K562 (cell line): ENCODE measurements at regions not wholly inside any gene's neighbourhood (a gene's known extent, or its start where the extent isn't known, plus 50 kb on each side); places are given as distances from the start of the nearest gene placed in this dataset.

Experiments
- ARHGAP35 ChIP-seq: fragments of 450-650 bp; IDR thresholded peaks from 2 replicates; pipeline ENCODE4 v1.6.1; 2018; ENCODE audit not compliant: partially characterized antibody
- ATF7 ChIP-seq: fragments of 450-650 bp; IDR thresholded peaks from 2 replicates; pipeline ENCODE4 v1.7.1; 2014; ENCODE audit warnings: mild to moderate bottlenecking, moderate library complexity
- ESRRB ChIP-seq: fragments of 250-450 bp; sonication (Bioruptor Pico); IDR thresholded peaks from 2 replicates; pipeline ENCODE4 v1.5.0; 2020; ENCODE audit warnings: mild to moderate bottlenecking, moderate library complexity, borderline replicate concordance
- HDGF ChIP-seq: fragments of 450-650 bp; IDR thresholded peaks from 2 replicates; pipeline ENCODE4 v1.6.1; 2016
- TCF7L2 ChIP-seq: fragments of 150-350 bp; IDR thresholded peaks from 2 replicates; pipeline ENCODE4 v1.6.1; 2016; ENCODE audit warnings: low read depth, mild to moderate bottlenecking, low read length, moderate library complexity
- TF ChIP-seq, protein P1 (sequence below): fragments of 450-650 bp; formaldehyde crosslinking; conservative IDR thresholded peaks from 2 replicates; pipeline ENCODE4 v1.4.0; 2022; ENCODE audit warnings: mild to moderate bottlenecking, missing genetic modification characterization
- TF ChIP-seq, protein P2 (sequence below), 2 experiments: fragments of 450-650 bp; IDR thresholded peaks; 2 replicates each; pipeline ENCODE4 v1.6.1; 2016; ENCODE audit warnings: mild to moderate bottlenecking in 2 of 2, borderline replicate concordance in 1 of 2, low read depth in 1 of 2, moderate library complexity in 1 of 2

DNA sequence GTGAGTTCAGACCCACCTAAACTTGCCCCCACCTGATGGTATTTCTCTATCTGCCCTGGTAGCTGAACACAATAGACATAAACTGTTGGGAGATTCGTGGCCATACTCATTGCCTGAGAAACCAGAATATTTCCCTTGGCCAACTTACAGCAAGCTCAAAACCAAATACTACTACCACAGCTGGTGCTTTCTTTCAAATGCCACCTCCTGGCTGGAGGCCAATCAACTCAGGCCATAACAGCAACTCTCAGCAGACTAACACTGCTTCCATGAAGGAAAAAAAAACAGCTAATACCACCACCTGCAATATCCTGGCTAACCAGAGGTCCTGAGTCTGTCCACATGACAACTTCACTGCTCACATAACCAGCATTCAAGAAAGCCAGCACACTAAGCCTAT is 373.1 kb downstream of the CMPK2 start (continued):
- no peak for TF ChIP-seq HDGF
- TF ChIP-seq, protein P1, sequence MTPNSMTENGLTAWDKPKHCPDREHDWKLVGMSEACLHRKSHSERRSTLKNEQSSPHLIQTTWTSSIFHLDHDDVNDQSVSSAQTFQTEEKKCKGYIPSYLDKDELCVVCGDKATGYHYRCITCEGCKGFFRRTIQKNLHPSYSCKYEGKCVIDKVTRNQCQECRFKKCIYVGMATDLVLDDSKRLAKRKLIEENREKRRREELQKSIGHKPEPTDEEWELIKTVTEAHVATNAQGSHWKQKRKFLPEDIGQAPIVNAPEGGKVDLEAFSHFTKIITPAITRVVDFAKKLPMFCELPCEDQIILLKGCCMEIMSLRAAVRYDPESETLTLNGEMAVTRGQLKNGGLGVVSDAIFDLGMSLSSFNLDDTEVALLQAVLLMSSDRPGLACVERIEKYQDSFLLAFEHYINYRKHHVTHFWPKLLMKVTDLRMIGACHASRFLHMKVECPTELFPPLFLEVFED (CRISPR knock-in tag): no peak
- TF ChIP-seq ARHGAP35: no peak
- no peak for TF ChIP-seq ESRRB (CRISPR knock-in tag)
- TF ChIP-seq, protein P2, sequence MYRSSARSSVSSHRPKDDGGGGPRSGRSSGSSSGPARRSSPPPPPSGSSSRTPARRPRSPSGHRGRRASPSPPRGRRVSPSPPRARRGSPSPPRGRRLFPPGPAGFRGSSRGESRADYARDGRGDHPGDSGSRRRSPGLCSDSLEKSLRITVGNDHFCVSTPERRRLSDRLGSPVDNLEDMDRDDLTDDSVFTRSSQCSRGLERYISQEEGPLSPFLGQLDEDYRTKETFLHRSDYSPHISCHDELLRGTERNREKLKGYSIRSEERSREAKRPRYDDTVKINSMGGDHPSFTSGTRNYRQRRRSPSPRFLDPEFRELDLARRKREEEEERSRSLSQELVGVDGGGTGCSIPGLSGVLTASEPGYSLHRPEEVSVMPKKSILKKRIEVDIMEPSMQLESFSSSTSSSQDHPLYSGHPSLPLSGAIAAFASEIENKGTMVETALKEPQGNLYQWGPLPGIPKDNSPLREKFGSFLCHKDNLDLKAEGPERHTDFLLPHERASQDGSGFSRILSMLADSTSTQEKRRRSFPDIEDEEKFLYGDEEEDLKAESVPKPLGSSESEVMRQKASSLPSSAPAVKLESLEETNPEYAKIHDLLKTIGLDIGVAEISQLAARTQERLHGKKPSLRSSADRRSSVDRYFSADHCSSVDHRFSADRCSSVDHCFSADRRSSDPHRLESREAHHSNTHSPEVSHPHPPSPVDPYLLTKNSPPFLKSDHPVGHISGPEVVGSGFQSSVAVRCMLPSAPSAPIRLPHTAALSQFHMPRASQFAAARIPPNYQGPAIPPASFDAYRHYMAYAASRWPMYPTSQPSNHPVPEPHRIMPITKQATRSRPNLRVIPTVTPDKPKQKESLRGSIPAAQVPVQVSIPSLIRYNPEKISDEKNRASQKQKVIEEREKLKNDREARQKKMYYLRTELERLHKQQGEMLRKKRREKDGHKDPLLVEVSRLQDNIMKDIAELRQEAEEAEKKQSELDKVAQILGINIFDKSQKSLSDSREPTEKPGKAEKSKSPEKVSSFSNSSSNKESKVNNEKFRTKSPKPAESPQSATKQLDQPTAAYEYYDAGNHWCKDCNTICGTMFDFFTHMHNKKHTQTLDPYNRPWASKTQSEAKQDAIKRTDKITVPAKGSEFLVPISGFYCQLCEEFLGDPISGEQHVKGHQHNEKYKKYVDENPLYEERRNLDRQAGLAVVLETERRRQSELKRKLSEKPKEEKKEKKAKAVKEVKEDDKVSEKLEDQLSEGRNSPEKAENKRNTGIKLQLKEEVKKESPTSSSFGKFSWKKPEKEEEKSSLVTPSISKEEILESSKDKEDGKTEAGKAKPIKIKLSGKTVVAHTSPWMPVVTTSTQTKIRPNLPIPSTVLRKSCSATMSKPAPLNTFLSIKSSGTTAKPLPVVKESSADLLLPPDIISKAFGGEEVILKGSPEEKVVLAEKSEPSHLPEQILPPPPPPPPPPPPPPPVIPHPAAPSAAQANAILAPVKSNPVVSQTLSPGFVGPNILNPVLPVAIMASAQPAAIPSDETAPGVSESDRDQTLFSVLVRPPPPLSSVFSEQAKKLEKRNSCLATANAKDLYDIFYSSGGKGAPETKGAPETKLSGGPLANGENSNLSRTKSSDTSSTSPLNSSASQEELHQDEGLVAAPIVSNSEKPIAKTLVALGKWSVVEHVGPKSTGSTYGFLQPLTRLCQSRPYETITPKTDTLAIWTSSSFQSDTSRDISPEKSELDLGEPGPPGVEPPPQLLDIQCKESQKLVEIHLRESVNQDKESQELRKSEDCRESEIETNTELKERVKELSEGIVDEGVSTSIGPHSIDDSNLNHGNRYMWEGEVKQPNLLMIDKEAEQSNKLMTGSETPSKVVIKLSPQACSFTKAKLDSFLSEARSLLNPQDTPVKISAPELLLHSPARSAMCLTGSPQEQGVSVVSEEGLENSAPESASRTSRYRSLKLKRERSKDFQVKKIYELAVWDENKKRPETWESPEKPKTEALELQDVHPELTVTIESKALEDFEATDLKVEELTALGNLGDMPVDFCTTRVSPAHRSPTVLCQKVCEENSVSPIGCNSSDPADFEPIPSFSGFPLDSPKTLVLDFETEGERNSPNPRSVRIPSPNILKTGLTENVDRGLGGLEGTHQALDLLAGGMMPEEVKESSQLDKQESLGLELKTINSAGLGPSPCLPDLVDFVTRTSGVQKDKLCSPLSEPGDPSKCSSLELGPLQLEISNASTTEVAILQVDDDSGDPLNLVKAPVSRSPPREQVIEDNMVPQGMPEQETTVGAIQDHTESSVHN (IDR thresholded peaks at IDR 0.05; ENCODE audit: borderline replicate concordance in 1 of 2, low read depth in 1 of 2): no peak
- no peak for TF ChIP-seq TCF7L2
- no peak for TF ChIP-seq ATF7
- TF ChIP-seq, all 486 proteins: peak for 0
